ENCODE measurements at regions not wholly inside any gene's neighbourhood (a gene's known extent, or its start where the extent isn't known, plus 50 kb on each side); places are given as distances from the start of the nearest gene placed in this dataset.

GRCh38 chr12:90120627-90121026 lies 412.0 kb upstream of the ATP2B1 start:
- TF ChIP-seq CTCF (IDR thresholded peaks at IDR 0.05; ENCODE audit: low read depth, low read length, poor library complexity, severe bottlenecking) = no peak
- no peak for TF ChIP-seq EZH2phosphoT487 (IDR thresholded peaks at IDR 0.05; ENCODE audit: borderline replicate concordance, low read length)
